ENCODE measurements at regions not wholly inside any gene's neighbourhood (a gene's known extent, or its start where the extent isn't known, plus 50 kb on each side); places are given as distances from the start of the nearest gene placed in this dataset.

GRCh38 chr7:156493942-156494341 is 146.6 kb upstream of the RNF32 start:
- intact Hi-C loops (cut with DNase I), result no loop called here
- no peak for DNase-seq (ENCODE audit: low spot score)

GRCh38 chr7:156492170-156492569 is 148.4 kb upstream of the RNF32 start:
- DNase-seq (ENCODE audit: low spot score), result no peak
- intact Hi-C loops (cut with DNase I), result no loop called here

GRCh38 chr7:156491435-156491834 is 149.1 kb upstream of the RNF32 start:
- intact Hi-C loops (cut with DNase I), result no loop called here
- DNase-seq (ENCODE audit: low spot score), result no peak

GRCh38 chr7:156490021-156490800 is 150.4 kb upstream of the RNF32 start:
- intact Hi-C loops (cut with DNase I), result loop anchor here in 1 of 2 donors (1.0 kb wide), 1 partner anchor 30 kb away; no protein-coding TSS in a partner anchor

GRCh38 chr7:156487811-156488533 is 152.6 kb upstream of the RNF32 start:
- intact Hi-C loops (cut with DNase I), result no loop called here
- no peak for DNase-seq (ENCODE audit: low spot score)

More at GRCh38 chr7:156490021-156490800, 150.4 kb upstream of the RNF32 start:
- no peak for DNase-seq (ENCODE audit: low spot score)

- intact Hi-C loops (cut with DNase I), result no loop called here
- no peak for DNase-seq (ENCODE audit: low spot score)
These were observed 159.9 kb upstream of the RNF32 start for GRCh38 chr7:156480671-156481070.

GRCh38 chr7:156479596-156479995 is 161.0 kb upstream of the RNF32 start:
- DNase-seq (ENCODE audit: low spot score), result no peak
- intact Hi-C loops (cut with DNase I), result loop anchor here (10.0 kb wide), 2 partner anchors 665 to 675 kb away; partner anchors contain the start of gene SHH (in 1 of the 2)

- intact Hi-C loops (cut with DNase I), result loop anchor here (10.0 kb wide), 2 partner anchors 664 to 674 kb away; partner anchors contain the start of gene SHH (in 1 of the 2)
- no peak for DNase-seq (ENCODE audit: low spot score)
These were observed 162.1 kb upstream of the RNF32 start for GRCh38 chr7:156478486-156478885.

GRCh38 chr7:156475666-156476065 is 164.9 kb upstream of the RNF32 start:
- peak; percentile 80 for DNase-seq (ENCODE audit: low spot score)
- intact Hi-C loops (cut with DNase I), result loop anchor here (10.0 kb wide), 2 partner anchors 661 to 671 kb away; partner anchors contain the start of gene SHH (in 1 of the 2)

GRCh38 chr7:156475179-156475578 is 165.4 kb upstream of the RNF32 start:
- intact Hi-C loops (cut with DNase I), result loop anchor here (10.0 kb wide), 2 partner anchors 660 to 670 kb away; partner anchors contain the start of gene SHH (in 1 of the 2)
- DNase-seq (ENCODE audit: low spot score), result peak; percentile 60

GRCh38 chr7:156474241-156474743 is 166.3 kb upstream of the RNF32 start:
- intact Hi-C loops (cut with DNase I), result loop anchor here (10.0 kb wide), 2 partner anchors 659 to 669 kb away; partner anchors contain the start of gene SHH (in 1 of the 2)
- DNase-seq (ENCODE audit: low spot score), result no peak

GRCh38 chr7:156473476-156474240 is 166.9 kb upstream of the RNF32 start:
- intact Hi-C loops (cut with DNase I), result loop anchor here (10.0 kb wide), 2 partner anchors 659 to 669 kb away; partner anchors contain the start of gene SHH (in 1 of the 2)
- DNase-seq (ENCODE audit: low spot score), result peak; percentile 28

GRCh38 chr7:156472267-156472666 is 168.3 kb upstream of the RNF32 start:
- intact Hi-C loops (cut with DNase I), result loop anchor here (10.0 kb wide), 2 partner anchors 657 to 667 kb away; partner anchors contain the start of gene SHH (in 1 of the 2)

GRCh38 chr7:156470399-156471320 is 169.9 kb upstream of the RNF32 start:
- intact Hi-C loops (cut with DNase I), result loop anchor here (10.0 kb wide), 2 partner anchors 656 to 666 kb away; partner anchors contain the start of gene SHH (in 1 of the 2)
- DNase-seq (ENCODE audit: low spot score), result no peak

More at GRCh38 chr7:156472267-156472666, 168.3 kb upstream of the RNF32 start:
- DNase-seq (ENCODE audit: low spot score), result no peak

GRCh38 chr7:156466955-156467625 is 173.5 kb upstream of the RNF32 start:
- DNase-seq (ENCODE audit: low spot score), result no peak
- intact Hi-C loops (cut with DNase I), result loop anchor here in 1 of 2 donors (5.0 kb wide), 1 partner anchor 1985 kb away; no protein-coding TSS in a partner anchor

GRCh38 chr7:156466272-156466671 is 174.3 kb upstream of the RNF32 start:
- intact Hi-C loops (cut with DNase I), result loop anchor here in 1 of 2 donors (5.0 kb wide), 1 partner anchor 1986 kb away; no protein-coding TSS in a partner anchor
- DNase-seq (ENCODE audit: low spot score), result no peak

GRCh38 chr7:156465186-156465585 is 175.4 kb upstream of the RNF32 start:
- no peak for DNase-seq (ENCODE audit: low spot score)
- intact Hi-C loops (cut with DNase I), result loop anchor here in 1 of 2 donors (5.0 kb wide), 1 partner anchor 1987 kb away; no protein-coding TSS in a partner anchor

All from posterior vena cava (tissue), 2 donors.